Caco-2 (cell line): ENCODE measurements at regions not wholly inside any gene's neighbourhood (a gene's known extent, or its start where the extent isn't known, plus 50 kb on each side); places are given as distances from the start of the nearest gene placed in this dataset.

Experiments used
- BruUV-seq: library from RNA; stranded (reverse); fragments of 400-500 nt; replicated peaks from 2 replicates; lab custom pipeline; 2021; lab: Mats Ljungman, UMichigan
- CTCF ChIA-PET: fragments of 300-600 bp; sonication (Branson Sonifier 250); formaldehyde crosslinking; loops from one replicate; lab custom pipeline; 2022; ENCODE audit warnings: antibody characterized with exemption; lab: Charles Lee
- POLR2A ChIA-PET: fragments of 300-600 bp; sonication (Branson Sonifier 250); formaldehyde crosslinking; loops from one replicate; lab custom pipeline; 2022; ENCODE audit warnings: antibody characterized with exemption; lab: Charles Lee
- DNase-seq, 2 experiments: peaks; one replicate each; pipeline versions ENCODE4 v3.0.0 to v3.0.0-alpha.2; 2020 to 2022
- H3K27me3 ChIP-seq: replicated peaks from 2 replicates; pipeline ENCODE4 v1.6.0; 2011; ENCODE audit warnings: low read length; ENCODE audit not compliant: control insufficient read depth, insufficient read depth
- H3K36me3 ChIP-seq: 2 replicates; pipeline ENCODE4 v1.5.1; 2011; ENCODE audit warnings: low read length; ENCODE audit not compliant: control insufficient read depth, insufficient read depth
- H3K4me1 ChIP-seq: fragments of 250-450 bp; sonication (Bioruptor Pico); 2 replicates; pipeline ENCODE4 v1.5.1; 2020; ENCODE audit warnings: mild to moderate bottlenecking
- H3K4me3 ChIP-seq: 2 replicates; pipeline ENCODE4 v1.5.1; 2011; ENCODE audit warnings: low read depth, mild to moderate bottlenecking, control low read depth, low read length
- H3K9me3 ChIP-seq: fragments of 250-450 bp; sonication (Bioruptor Pico); 2 replicates; pipeline ENCODE4 v1.5.1; 2020; ENCODE audit warnings: mild to moderate bottlenecking, moderate library complexity
- H3K27ac Mint-ChIP-seq: one replicate; pipeline ENCODE4 v1.8.0; 2022; ENCODE audit warnings: mixed read lengths; ENCODE audit not compliant: unreplicated experiment
- H3K27me3 Mint-ChIP-seq: one replicate; pipeline ENCODE4 v1.8.0; 2022; ENCODE audit warnings: mixed read lengths; ENCODE audit not compliant: insufficient read depth, unreplicated experiment
- H3K36me3 Mint-ChIP-seq: one replicate; pipeline ENCODE4 v1.8.0; 2022; ENCODE audit warnings: mild to moderate bottlenecking, mixed read lengths; ENCODE audit not compliant: insufficient read depth, unreplicated experiment
- H3K4me1 Mint-ChIP-seq: one replicate; pipeline ENCODE4 v1.8.0; 2022; ENCODE audit warnings: low read depth, mixed read lengths; ENCODE audit not compliant: unreplicated experiment
- H3K4me3 Mint-ChIP-seq: one replicate; pipeline ENCODE4 v1.8.0; 2022; ENCODE audit warnings: mild to moderate bottlenecking, moderate library complexity, mixed read lengths; ENCODE audit not compliant: unreplicated experiment
- H3K9me3 Mint-ChIP-seq: one replicate; pipeline ENCODE4 v1.8.0; 2022; ENCODE audit warnings: mixed read lengths; ENCODE audit not compliant: unreplicated experiment
- intact Hi-C: fragments of 100-400 bp; cut with micrococcal nuclease; formaldehyde crosslinking; loops from one replicate; pipeline ENCODE4 v1.10.0; 2022; ENCODE audit not compliant: unreplicated experiment
- TF ChIP-seq, protein P1 (sequence below), 2 experiments: fragments of 200-600 bp in 1 of 2; IDR thresholded peaks; 1 replicate in 1 of 2; 2 replicates in 1 of 2; pipeline versions ENCODE4 v1.5.1 to v1.8.0; 2011 to 2022; ENCODE audit warnings: antibody characterized with exemption in 1 of 2, control low read depth in 1 of 2, inconsistent platforms in 1 of 2, low read depth in 1 of 2, low read length in 1 of 2, mild to moderate bottlenecking in 1 of 2, moderate library complexity in 1 of 2; ENCODE audit not compliant: insufficient read depth in 1 of 2, severe bottlenecking in 1 of 2, unreplicated experiment in 1 of 2

DNA sequence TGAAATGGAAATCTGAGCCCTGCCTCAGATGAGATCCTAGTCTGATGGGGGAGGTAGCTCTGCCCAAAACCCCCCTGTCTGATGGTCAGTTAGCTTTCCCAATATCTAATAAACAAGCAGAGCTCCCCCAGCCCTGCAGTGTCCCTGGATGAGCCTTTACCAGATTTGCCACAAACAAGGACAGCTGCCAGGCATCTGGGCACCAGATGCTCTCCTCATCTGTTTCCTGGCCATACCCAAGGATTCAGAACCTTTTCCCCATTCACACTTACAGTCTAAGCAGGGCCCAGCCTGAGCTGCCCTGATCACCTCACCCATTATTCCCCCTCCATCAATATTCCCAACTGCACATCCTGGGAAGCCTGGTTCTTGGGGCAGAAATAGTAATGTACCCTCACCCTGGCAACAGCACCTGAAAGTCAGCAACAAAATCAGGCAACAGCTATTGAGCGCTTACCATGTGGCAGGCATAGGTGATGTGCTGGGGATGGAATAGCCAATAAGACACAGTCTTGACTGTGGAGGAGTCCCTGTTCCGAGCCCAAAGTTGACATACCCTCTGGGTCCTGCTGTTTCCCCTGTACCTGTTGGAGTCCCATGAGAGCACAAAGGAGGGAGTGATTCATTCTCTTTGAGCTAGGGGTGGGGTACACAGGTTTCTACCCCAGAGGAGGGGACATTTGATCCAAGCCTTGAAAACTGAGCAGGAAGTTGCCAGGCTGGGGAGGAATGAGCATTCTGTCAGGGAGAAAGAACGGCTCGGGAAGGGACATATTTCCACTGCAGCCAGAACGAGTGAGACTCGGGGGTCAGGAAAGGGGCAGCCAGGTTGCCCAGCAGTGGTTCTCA is 147.4 kb downstream of the TMEM132E start:
- H3K4me3 ChIP-seq, result no peak overlapping the region
- Mint-ChIP-seq H3K36me3 (no peaks in the 10 kb centered on the region), H3K27me3 (peaks cover 20% of the 10 kb centered on the region), H3K4me3 (no peak overlapping the region), H3K9me3 (no peaks in the 10 kb centered on the region), H3K27ac (no peak overlapping the region), H3K4me1 (no peaks in the 10 kb centered on the region)
- TF ChIP-seq, protein P1, sequence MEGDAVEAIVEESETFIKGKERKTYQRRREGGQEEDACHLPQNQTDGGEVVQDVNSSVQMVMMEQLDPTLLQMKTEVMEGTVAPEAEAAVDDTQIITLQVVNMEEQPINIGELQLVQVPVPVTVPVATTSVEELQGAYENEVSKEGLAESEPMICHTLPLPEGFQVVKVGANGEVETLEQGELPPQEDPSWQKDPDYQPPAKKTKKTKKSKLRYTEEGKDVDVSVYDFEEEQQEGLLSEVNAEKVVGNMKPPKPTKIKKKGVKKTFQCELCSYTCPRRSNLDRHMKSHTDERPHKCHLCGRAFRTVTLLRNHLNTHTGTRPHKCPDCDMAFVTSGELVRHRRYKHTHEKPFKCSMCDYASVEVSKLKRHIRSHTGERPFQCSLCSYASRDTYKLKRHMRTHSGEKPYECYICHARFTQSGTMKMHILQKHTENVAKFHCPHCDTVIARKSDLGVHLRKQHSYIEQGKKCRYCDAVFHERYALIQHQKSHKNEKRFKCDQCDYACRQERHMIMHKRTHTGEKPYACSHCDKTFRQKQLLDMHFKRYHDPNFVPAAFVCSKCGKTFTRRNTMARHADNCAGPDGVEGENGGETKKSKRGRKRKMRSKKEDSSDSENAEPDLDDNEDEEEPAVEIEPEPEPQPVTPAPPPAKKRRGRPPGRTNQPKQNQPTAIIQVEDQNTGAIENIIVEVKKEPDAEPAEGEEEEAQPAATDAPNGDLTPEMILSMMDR (IDR thresholded peaks at IDR 0.05; ENCODE audit: insufficient read depth in 1 of 2, low read depth in 1 of 2, low read length in 1 of 2, severe bottlenecking in 1 of 2, unreplicated experiment in 1 of 2), result no peak
- ChIA-PET CTCF (no interaction called here), POLR2A (no interaction called here)
- intact Hi-C loops, result no loop called here
- no peaks in the 10 kb centered on the region; the same call in 1 of the 2 replicates for H3K27me3 ChIP-seq
- no peaks in the 10 kb centered on the region for H3K4me1 ChIP-seq
- no TSS peak for BruUV-seq
- DNase-seq, result no peak
- H3K36me3 ChIP-seq, result no peaks in the 10 kb centered on the region
- no peaks in the 10 kb centered on the region for H3K9me3 ChIP-seq

DNA sequence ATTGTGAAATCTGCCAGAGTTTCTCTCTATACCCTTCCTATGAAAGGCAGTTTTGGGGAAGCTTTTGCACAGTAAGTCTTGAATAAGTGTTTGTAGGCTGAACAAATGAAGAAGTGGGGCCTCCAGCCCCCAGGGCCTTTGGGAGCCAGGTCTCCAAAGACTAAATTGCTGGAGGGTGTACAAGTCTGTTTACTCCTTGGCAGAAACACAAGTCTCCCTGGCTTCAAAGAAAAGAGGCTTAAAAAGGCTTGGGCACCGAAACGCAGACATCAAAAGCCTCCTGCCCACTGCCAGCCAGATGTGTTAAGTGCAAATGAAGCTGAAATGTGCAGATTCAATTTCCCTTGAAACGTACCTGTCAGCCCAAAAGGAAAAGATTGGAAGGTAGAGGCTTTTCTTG is 146.3 kb downstream of the TMEM132E start:
- Histone ChIP-seq H3K4me1 (no peaks in the 10 kb centered on the region), H3K27me3 (no peaks in the 10 kb centered on the region; the same call in 1 of the 2 replicates), H3K9me3 (no peaks in the 10 kb centered on the region), H3K4me3 (no peak overlapping the region), H3K36me3 (no peaks in the 10 kb centered on the region)
- Mint-ChIP-seq H3K36me3 (no peaks in the 10 kb centered on the region), H3K4me1 (no peaks in the 10 kb centered on the region), H3K4me3 (no peak overlapping the region), H3K27me3 (peaks cover 17% of the 10 kb centered on the region), H3K27ac (no peak overlapping the region), H3K9me3 (no peaks in the 10 kb centered on the region)
- ChIA-PET CTCF (no interaction called here), POLR2A (no interaction called here)
- no peak for DNase-seq
- intact Hi-C loops, result no loop called here
- TF ChIP-seq, protein P1 (IDR thresholded peaks at IDR 0.05; ENCODE audit: insufficient read depth in 1 of 2, low read depth in 1 of 2, low read length in 1 of 2, severe bottlenecking in 1 of 2, unreplicated experiment in 1 of 2), result no peak
- BruUV-seq, result no TSS peak

DNA sequence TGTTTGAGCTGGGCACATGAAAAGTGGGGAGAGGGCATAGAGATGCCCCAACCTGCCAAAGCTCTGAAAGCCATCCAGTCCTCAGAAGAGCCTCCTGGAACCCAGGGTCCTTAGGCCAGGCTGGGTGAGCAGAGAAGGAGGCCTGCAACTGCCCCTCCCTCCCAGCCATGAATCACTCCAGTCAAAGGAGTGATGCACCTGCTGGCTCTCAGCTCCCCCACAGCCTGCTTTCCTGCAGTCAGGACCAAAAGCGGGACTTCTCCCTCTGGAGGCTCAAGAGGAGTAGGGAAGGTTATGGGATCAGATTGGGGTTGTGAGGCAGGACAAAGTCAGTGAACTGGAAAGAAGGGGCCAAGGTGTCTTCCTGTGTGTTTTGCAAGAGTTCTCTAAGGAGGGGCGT is 145.6 kb downstream of the TMEM132E start:
- no TSS peak for BruUV-seq
- Mint-ChIP-seq H3K36me3 (no peaks in the 10 kb centered on the region), H3K27me3 (peaks cover 19% of the 10 kb centered on the region), H3K9me3 (no peaks in the 10 kb centered on the region), H3K27ac (no peak overlapping the region), H3K4me1 (no peaks in the 10 kb centered on the region), H3K4me3 (no peak overlapping the region)
- intact Hi-C loops, result no loop called here
- POLR2A ChIA-PET, result no interaction called here
- H3K9me3 ChIP-seq, result no peaks in the 10 kb centered on the region
- CTCF ChIA-PET, result no interaction called here
- DNase-seq, result no peak
- no peaks in the 10 kb centered on the region for H3K4me1 ChIP-seq
- TF ChIP-seq, protein P1 (IDR thresholded peaks at IDR 0.05; ENCODE audit: insufficient read depth in 1 of 2, low read depth in 1 of 2, low read length in 1 of 2, severe bottlenecking in 1 of 2, unreplicated experiment in 1 of 2), result no peak
- H3K36me3 ChIP-seq, result no peaks in the 10 kb centered on the region
- no peaks in the 10 kb centered on the region; the same call in 1 of the 2 replicates for H3K27me3 ChIP-seq
- H3K4me3 ChIP-seq, result no peak overlapping the region
